NOMO-1 (cell line): ENCODE measurements at regions not wholly inside any gene's neighbourhood (a gene's known extent, or its start where the extent isn't known, plus 50 kb on each side); places are given as distances from the start of the nearest gene placed in this dataset.
A peak's percentile ranks its signal among the peaks of the same experiment; 100 is the strongest.

ENCODE experiments used
- DNase-seq, 2 experiments: peaks; one replicate each; lab custom pipeline; 2025; ENCODE audit not compliant: unreplicated experiment in 2 of 2; lab: John Stamatoyannopoulos, UW

DNA sequence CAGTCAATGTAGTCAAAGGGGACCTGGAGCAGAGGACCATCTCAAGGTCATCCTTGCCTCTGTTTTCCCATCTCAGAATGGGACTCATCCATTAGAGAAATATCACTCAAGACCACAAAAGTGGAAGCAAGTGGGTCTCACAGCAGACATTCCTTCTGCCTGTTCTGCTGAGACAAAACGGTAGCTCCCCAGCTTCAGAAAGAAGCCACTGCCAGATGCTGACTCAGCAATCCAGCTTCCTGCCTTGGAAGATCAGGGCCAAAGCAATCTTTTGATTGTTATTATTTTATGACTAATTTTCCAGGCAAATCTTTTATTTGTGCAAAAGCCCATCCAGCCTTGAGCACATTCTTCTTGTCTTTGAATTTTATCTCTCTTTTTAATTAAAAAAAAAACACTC lies 86.8 kb downstream of the CCT6B start:
- DNase-seq = no peak

DNA sequence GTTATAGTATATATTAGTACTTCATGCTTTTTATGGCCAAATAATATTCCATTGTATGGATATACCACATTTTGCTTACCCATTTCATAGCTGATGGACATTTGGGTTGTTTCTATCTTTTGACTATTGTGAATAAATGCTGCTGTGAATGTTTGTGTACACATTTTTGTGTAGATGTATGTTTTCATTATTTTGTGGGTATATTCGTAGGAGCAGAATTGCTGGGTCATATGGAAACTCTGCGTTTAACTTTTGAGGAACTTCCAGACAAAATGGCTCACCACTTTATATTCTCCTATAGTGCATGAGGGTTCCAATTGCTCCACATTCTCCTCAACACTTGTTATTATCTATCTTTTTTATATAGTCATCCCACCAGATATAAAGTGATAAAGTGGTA lies 88.6 kb downstream of the CCT6B start:
- DNase-seq = no peak

DNA sequence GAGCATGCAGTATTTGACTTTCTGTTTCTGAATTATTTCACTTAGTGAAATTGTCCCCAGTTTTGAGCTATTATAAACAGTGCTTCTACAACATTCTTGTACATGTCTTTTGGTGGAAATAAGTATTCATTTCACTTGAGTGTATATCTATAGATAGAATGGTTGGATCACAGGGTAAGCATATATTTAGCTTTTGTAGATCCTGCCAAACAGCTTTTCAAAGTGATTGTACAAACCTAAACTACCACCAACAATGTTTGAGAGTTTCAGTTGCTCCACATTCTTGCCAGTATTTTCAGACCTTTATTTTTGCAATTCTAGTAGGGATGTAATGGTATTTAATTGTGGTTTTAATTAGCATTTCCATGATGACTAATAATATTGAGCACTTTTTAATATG lies 91.6 kb downstream of the CCT6B start:
- DNase-seq = no peak

DNA sequence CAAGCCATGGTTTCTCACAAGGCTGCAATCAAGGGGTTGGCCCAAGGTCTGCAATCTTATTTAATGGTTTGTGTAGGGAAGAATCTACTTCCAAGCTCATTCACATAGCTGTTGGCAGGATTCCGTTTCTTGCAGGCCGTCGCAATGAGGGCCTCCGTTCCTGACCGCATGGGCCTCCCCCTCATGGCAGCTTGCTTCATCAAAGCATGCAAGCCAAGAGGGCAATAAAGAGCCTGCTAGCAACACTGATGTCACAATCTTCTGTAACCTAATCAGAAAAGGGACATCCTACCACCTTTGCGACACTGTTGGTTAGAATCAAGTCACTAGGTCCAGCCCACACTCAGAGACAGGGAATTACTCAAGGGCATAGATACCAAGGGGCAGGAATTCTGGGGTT lies 95.5 kb downstream of the CCT6B start:
- peak; percentile 93 to 96 for DNase-seq

DNA sequence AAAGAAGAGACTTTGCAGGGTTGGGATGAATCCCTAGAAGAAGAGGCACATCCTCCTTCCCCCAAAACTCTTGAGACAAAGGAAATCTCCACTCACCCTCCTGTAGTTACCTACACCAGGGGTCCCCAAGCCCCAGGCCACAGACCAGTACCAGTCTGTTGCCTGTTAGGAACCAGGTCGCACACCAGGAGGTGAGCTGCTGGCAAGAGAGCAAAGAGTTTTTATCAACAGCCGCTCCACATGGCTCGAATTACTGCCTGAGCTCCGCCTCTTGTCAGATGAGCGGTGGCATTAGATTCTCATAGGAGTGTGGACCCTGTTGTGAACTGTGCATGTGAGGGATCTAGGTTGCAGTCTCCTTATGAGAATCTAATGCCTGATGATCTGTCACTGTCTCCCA lies 98.9 kb downstream of the CCT6B start:
- no peak for DNase-seq

DNA sequence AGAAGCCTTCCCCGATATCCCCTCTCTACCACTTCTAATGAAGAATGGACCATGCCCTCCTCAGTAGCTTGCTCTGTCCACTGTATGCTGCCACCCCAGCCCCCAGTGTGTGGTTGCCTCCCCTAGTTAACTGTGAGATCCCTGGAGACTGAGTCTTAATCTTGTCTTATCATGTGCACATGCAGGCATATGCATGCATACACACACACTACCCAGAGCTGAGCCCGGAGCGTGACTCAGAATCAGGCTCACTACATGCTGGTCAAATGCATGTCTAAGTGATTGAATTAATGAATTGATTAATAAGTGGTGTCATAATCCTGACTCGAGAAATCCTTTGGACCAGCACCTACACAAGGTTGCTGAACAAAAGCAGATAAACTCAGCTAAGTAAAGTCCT lies 99.4 kb downstream of the CCT6B start:
- no peak for DNase-seq

DNA sequence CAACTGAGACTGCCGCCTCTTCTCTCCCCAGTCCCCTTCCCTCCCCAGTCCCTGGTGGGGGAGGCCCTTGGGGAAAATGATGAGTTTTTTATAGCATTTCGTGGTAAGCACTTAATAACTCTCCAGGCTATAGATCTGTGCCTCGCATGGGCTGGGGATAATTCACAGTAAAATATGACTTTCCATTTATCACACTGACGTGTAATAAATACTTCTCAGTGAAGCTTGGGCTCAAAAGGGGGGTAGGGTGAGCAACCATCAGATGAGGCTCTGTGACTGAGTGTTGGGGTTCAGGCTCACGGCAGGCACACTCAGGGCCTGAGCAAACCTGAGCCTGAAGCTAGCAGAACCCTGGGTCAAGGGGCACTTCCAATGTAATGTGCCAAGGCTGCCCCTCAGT lies 101.6 kb downstream of the CCT6B start:
- DNase-seq = no peak

DNA sequence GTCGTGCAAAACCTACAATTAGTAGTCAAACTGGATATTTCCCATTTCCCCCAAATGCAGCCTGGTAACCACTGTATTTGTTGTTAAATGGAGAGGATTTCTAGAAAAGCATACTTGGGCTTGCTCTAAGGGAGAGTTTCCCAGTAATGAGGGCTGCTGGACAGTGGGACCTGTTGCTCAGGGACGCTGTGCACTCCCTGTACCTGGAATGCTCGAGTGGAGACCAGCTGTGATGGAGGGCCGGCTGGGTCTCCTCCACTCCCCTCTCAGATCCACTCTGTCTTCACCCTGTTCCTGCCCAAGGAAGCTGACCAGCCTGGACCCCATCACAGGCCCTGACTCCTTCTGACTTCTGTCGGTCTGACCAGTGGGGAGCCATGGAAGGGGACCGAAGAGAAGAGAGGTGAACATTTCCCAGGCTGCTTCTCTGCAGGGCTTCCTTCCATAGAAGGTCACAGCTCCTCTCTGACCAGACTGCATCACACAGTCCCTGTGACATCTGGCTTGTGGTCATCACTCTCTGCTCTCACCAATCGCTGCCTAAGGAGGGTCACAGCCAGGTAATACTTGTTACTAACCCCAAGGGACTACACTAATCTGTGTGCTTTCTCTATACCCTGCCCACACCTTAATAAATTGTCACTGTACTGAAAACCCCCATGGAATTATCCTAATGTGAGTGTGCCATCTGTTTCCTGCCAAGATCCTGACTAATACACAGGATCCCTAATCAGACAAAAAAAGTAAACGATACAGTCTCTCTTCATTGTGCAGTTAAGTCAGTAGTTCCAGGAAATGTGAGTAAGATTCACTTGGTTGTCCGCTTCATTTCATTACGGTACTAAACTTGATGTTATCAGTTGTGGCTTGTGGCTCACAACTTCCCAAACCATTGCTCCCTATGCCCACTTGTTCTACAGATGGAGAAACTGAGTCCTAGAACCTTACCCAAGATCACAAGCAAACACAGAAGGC lies 102.4 kb downstream of the CCT6B start:
- DNase-seq = no peak

DNA sequence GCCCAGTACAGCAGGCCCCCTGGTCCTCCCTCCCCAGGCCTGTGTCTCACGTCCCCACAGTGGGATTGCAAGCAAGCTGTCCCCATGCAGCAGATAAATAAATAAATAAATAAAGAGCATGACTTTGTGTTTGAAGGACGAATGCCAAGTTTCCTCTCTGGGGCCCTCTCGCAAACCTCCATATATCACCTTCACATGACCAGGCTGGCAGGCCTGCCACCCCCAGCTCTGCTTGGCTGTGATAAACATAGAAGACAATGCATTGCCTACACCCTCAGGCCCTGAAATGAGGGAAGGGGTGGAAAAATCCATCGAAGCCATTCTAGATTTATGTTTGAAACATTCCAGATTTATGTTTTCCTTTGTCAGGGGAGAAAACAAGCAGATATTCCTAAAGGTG lies 107.3 kb downstream of the CCT6B start:
- DNase-seq = no peak

DNA sequence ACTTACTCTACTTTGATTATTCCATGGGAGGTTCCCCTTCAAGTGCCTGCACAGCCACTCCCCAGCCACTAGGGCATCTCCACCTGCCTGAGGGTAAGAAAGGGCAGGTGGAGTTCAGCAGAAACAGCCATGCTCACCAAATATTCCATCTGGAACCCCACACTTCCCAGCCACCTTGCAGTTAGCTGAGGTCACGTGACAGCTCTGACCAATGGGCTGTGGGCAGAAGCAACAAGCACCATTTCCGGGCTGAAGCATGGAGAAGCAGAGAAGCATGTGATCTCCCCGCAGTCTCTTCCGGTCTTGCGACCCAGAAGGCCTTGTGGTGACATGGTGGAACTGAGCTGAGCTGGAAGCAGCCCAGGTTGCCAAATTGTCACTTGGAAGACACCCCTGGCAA lies 108.6 kb downstream of the CCT6B start:
- no peak for DNase-seq

DNA sequence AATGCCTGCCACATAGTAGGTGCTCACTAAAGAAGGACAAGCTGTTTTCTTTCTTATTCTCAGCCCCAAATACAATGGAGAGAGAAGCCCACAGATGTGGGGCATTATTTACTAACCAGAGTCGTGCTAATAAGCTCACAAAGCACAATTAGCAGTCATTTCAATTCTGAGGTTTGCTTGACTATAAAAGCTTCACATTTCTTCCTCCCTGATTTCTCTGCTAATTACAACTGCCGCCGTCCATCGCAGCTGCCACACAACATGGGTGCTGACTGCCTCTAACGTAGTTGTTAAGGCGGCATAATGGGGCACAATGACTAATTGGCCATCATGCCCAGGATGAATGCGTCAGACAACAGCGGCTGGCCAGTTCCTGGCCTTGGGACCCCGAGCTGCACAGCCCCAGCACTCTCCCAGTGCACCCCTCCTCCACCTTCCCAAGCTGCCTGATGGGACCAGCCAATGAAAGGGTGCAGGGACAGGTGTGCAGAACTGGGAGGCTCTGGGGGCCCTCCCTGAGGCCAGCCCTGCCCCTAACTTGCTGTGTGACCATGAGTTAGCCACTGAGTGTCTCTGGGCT lies 109.2 kb downstream of the CCT6B start:
- no peak for DNase-seq

DNA sequence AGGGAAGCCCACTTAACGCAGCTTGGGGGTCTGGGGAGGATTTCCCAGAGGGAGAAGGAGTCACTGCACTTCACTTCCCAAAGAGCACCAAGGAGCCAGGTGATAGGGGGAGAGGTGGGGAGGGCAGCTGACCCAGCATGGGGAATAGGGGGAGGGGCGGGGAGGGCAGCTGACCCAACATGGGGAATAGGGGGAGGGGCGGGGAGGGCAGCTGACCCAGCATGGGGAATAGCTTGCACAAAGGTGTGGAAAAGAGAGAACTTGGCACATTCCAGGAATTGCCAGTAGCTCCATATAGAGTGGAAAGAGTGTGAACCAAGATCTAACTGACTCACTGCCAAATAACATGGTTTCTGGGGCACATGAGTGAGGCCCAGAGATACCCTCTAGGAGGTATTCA lies 110.3 kb downstream of the CCT6B start:
- no peak for DNase-seq

DNA sequence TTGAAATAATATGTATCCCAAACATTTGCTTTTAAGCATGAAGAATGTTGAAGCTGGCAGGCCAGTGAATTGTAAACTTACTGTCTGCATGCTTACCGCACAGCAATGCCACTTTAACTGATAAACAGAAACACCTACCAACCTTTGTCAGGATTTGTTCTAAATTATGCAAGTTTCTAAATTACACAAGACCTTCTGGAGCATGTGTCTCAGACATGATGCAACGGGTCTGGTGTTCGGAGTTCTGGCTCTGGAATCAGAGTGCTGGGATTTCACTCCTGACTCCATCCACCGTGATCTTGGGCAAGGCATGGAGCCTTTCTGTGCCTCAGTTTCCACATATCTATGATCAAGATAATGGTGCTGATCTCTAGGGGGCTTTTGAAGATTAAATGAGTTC lies 111.2 kb downstream of the CCT6B start:
- DNase-seq = peak; percentile 31 to 55

DNA sequence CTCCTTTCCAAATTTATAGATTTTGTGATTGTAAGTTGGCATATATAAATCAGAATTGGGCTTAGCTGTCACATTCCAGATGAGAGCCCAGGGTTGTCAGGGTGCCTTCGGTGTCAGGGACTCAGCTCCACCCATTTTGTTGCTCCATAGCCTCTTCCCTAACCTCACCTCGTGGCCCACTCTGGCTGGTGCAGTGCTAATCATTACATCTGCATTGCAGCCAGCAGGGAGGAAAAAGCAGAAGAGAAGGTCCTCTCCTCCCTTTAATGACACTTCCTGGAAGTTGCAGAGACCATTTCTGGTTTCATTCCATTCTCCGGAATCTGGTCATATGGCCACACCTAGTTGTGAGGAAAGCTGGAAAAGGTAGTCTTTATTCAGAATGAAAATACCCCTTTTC lies 113.3 kb downstream of the CCT6B start:
- DNase-seq = peak; percentile 65 to 73

DNA sequence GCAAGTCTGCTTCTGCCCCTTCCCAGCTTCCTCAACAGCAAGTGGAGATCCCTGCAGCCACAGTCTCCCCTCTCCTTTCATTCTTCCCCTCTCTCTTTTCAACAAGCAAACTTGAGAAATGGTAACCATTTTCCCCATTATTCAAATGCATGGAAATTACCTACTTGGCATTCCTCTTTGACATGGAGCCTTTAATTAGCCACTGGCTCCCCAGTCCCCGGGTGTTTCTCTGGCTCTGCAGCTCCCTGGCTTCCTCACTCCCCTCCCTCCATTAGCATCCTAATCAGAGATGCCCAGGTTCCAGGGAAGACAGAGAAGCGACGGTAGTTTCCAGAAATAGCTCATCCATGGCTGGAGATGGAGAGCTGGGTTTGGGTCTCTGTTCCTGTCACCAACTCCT lies 116.0 kb downstream of the CCT6B start:
- DNase-seq = no peak

DNA sequence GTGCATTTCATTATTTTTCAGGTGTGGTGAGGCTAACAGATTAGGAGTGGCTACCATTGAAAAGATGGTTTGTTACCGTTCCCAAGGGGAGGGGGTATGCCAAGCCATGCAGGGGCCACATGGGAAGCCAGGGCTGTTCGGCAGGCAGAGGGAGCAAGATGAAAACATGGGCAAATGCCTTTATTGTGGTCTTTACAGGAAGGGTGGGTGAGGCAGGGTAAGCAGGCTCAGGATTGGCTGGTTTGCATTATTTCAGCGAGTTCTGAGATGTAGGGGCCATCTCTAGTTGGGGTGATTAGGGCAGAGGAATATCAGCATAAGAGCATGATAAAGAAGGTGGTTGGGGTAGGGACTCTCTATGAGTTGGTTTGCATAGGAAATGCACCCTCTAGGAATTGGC lies 117.6 kb downstream of the CCT6B start:
- no peak for DNase-seq

DNA sequence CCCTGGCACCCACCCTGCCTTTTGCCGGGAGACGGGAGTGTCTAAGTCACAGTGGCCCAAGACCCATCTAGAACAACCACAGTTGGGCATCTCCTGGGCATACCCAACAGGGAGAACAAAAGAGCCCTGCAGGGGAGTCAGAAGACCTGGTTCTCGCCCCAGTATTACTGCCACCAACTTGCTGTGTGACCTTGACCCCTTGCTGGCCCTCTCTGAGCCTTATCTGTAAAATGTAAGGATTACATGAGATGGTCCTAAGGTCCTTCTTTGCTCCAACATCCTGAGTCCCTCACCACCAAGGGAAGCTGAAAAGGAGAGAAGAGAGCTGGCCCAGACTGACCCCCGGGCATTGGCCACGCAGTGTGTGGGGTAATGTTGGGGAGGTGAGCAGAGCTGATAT lies 119.0 kb downstream of the CCT6B start:
- no peak for DNase-seq

DNA sequence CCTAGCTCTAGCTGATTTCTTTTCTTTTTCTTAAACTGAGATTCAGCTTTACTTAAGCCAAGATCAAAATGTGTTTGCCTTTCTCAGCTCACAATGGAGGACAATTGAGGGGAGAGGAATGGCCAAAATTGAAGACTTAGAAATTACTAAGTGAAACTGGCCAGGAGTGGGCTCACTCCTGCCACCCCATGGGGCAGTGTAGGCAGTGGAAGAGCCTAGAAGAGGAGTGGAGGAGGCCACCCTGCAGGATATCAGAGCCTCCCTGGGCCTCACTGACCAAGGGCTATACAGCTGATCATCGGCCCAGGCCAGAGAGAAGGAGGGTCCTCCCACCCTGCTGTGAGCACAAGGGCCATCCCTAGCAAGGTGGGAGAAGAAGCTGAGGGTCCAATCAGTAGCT lies 119.8 kb downstream of the CCT6B start:
- DNase-seq = no peak

DNA sequence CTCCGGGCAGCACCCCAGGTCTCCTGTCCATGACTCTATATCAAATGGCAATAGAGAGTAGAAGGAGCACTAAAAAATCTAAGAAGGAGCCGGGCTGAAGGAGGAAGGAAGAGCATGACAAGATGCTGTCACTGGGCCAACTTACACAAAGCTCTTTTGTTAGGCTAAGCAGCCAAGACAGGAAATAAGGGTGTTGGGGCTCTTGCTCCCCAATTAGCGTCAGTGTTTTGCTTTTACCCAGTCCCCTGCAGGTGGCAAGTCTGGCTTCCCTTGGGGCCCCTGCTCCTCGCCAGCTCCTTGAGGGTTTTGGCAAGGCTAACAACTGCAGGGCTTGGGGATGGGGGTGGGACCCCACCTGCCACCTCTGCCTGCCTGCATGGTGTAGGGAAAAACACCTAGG lies 120.5 kb downstream of the CCT6B start:
- DNase-seq = peak in 1 of 2 experiments; percentile 3

DNA sequence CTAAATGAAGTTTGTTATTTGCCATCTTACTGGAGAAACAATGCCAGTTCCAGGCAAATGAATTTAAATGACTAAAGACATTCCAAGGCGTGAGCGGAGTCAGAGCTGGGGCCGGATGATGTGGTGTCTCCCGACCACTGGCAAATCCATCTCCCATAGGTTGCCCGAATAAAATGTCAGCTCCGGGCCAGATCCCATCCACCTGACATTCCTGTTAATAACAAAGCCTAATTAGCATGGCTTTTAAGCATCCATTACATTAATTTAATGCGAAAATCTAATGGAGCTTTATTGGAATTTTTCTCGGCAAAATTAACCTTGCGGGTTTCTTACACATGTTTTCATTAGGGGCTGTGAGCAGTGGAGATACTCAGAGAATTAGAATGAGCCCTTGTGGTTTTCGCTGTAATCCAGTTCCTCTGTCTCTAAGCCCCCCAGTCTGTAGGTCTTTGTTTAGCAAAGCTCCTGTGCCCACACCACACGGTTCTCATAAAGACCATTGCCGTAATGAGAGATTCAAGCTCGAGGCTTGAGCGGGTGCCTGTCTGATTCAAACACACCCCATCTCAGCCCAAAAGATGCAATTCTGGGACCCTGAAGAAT lies 123.3 kb downstream of the CCT6B start:
- no peak for DNase-seq

DNA sequence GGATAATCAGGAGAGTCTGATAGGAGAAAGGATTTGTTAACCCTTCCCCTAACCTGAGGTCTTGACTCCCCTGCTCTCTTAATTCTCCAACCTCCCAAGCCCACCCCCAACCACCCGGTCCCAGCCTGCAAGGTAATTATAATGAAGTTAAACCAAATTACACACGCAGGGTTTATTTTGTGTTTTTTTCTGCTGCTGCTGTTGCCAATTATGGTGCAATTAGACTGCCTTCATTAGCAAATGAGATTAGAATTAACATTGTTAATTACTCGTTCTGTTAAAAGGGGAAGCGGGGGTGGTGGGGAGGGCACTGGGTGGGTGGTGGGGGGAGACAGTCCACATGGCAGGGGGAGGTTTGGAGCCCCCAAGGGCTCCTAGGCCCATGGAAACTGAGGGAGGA lies 128.9 kb downstream of the CCT6B start:
- DNase-seq = no peak

DNA sequence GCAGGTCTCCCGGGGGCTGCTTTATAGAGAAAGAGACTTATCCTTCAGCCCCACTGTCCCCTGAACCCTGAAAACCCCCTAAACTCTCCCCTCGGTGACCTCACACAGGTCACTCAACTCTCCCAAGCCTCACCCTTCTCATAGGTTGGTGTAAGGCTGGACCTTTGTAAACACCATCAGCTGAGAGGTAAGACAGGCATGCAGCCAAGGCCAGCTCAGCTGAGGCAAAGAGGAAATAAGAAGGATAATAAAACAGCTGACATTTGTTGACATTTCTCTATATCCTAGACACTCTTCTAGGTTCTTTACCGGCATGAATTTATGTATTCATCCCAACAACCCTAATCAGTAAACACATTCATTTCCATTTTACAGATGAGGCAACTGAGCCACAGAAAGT lies 134.3 kb downstream of the CCT6B start:
- no peak for DNase-seq
